Esophagus muscularis mucosa (tissue), 4 donors: ENCODE measurements at regions not wholly inside any gene's neighbourhood (a gene's known extent, or its start where the extent isn't known, plus 50 kb on each side); places are given as distances from the start of the nearest gene placed in this dataset.

Experiments
- DNase-seq: peaks from one replicate; pipeline ENCODE4 v3.0.0-alpha.2; 2017; ENCODE audit errors: extremely low spot score
- H3K27ac ChIP-seq, 4 donors: fragments of 200-600 bp; sonication (generic); replicated peaks in 1 of 4; 1 replicate in 3 of 4; 2 replicates in 1 of 4; pipeline ENCODE4 v1.5.1; 2016 to 2019; ENCODE audit warnings: mild to moderate bottlenecking in 1 of 4
- H3K27me3 ChIP-seq, 4 donors: fragments of 200-600 bp; sonication (generic); one replicate each; pipeline versions ENCODE4 v1.5.1 to v1.6.0; 2016 to 2019
- H3K36me3 ChIP-seq, 4 donors: fragments of 200-600 bp; sonication (generic); one replicate each; pipeline ENCODE4 v1.5.1; 2016 to 2019
- H3K4me1 ChIP-seq, 4 donors: fragments of 200-600 bp; sonication (generic); one replicate each; pipeline ENCODE4 v1.5.1; 2016 to 2019
- H3K4me3 ChIP-seq, 4 donors: fragments of 200-600 bp; sonication (generic); 1 replicate in 2 of 4; 2 replicates in 2 of 4; pipeline ENCODE4 v1.5.1; 2016 to 2019; ENCODE audit warnings: mild to moderate bottlenecking in 4 of 4, moderate library complexity in 1 of 4
- H3K9me3 ChIP-seq, 4 donors: fragments of 200-600 bp; sonication (generic); 1 replicate in 3 of 4; 2 replicates in 1 of 4; pipeline ENCODE4 v1.5.1; 2016 to 2019
- EP300 ChIP-seq: sonication (generic); formaldehyde crosslinking; IDR thresholded peaks from one replicate; pipeline ENCODE4 v1.6.1; 2017; ENCODE audit warnings: antibody characterized with exemption
- POLR2A ChIP-seq: fragments of 450-650 bp; IDR thresholded peaks from one replicate; pipeline ENCODE4 v1.6.1; 2017; ENCODE audit warnings: antibody characterized with exemption, moderate library complexity, mild to moderate bottlenecking, low read depth
- POLR2AphosphoS5 ChIP-seq, 2 donors: sonication (generic); formaldehyde crosslinking; IDR thresholded peaks; one replicate each; pipeline ENCODE4 v1.6.1; 2017; ENCODE audit warnings: antibody characterized with exemption in 2 of 2
- WGBS: methylation state at CpG from one replicate; pipeline ENCODE4 v1.1.5; 2018; 5-methylcytosine and 5-hydroxymethylcytosine counted together
- intact Hi-C: fragments of 100-400 bp; cut with DNase I; formaldehyde crosslinking; loops from one replicate; pipeline ENCODE4 v1.15.1; 2023
- small RNA-seq, 3 donors: library from RNA; depleted of rRNA; stranded (forward); fragments of <200 nt; gene quantifications; one replicate each; pipeline ENCODE3, GENCODE V24; 2016
- TF ChIP-seq, protein P1 (sequence below), 3 experiments: fragments of 200-600 bp in 2 of 3; fragments of 450-650 bp in 1 of 3; sonication (generic) in 2 of 3; IDR thresholded peaks; one replicate each; pipeline ENCODE4 v1.5.1; 2017 to 2019; ENCODE audit warnings: antibody characterized with exemption in 3 of 3, mild to moderate bottlenecking in 2 of 3, moderate library complexity in 1 of 3

DNA sequence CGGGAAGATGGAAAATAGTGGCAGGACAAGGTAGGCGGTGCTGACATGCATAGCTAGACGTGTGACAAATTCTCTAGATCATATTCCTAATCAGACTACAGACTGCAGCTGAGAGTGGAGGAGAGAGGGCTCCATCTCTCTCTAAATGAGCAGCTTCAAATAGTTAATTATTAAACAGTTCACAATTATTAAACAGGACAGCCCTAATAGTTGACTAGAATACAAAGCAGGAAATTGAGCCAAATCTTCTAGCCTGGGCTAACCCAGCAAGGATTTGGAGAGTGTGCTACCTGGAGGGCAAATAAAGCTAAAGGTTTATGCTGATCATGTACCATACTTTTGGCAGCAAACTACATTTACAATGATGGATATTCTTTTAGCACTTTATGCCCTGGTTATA is 54.4 kb upstream of the CWC22 start:
- intact Hi-C loops = no loop called here
- TF ChIP-seq, protein P1, sequence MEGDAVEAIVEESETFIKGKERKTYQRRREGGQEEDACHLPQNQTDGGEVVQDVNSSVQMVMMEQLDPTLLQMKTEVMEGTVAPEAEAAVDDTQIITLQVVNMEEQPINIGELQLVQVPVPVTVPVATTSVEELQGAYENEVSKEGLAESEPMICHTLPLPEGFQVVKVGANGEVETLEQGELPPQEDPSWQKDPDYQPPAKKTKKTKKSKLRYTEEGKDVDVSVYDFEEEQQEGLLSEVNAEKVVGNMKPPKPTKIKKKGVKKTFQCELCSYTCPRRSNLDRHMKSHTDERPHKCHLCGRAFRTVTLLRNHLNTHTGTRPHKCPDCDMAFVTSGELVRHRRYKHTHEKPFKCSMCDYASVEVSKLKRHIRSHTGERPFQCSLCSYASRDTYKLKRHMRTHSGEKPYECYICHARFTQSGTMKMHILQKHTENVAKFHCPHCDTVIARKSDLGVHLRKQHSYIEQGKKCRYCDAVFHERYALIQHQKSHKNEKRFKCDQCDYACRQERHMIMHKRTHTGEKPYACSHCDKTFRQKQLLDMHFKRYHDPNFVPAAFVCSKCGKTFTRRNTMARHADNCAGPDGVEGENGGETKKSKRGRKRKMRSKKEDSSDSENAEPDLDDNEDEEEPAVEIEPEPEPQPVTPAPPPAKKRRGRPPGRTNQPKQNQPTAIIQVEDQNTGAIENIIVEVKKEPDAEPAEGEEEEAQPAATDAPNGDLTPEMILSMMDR (IDR thresholded peaks at IDR 0.05) = no peak
- TF ChIP-seq POLR2A (no peak), EP300 (no peak), POLR2AphosphoS5 (IDR thresholded peaks at IDR 0.05) (no peak)
- WGBS = 97% methylated on average over 3 of the region's 3 CpGs

DNA sequence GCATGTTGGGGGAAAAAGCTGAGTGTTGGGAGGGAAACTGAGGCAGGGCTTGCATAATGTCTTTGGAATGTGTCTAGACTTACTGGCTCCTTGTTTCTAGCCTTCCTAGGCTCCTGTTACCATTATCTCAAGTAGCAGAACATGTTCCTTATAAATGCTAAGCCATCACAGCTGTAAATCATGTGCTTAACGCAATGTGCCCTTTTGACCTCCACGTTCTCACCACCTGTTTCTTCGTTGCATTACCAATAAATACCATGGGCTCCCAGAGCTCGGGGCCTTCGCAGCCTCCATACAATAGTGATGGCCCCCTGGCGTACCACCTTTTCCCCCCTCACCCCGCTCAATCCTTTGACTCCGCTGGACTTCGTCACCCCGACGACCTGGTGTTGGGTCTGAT is 54.0 kb upstream of the CWC22 start:
- Histone ChIP-seq H3K4me1 (peaks cover 0 to 10% (median 0%) of the 10 kb centered on the region in 4 donors), H3K4me3 (no peak overlapping the region), H3K36me3 (no peaks in the 10 kb centered on the region), H3K9me3 (no peaks in the 10 kb centered on the region), H3K27ac (no peak overlapping the region), H3K27me3 (no peaks in the 10 kb centered on the region)
- 89% methylated on average over 11 of the region's 11 CpGs for WGBS
- no peak for DNase-seq
- no peak for TF ChIP-seq POLR2A
- TF ChIP-seq POLR2AphosphoS5 (IDR thresholded peaks at IDR 0.05) = no peak
- TF ChIP-seq, protein P1 (IDR thresholded peaks at IDR 0.05) = no peak
- no peak for TF ChIP-seq EP300
- intact Hi-C loops = no loop called here

More for the DNA sequence above, 54.4 kb upstream of the CWC22 start:
- no peaks in the 10 kb centered on the region for H3K36me3 ChIP-seq
- H3K27me3 ChIP-seq = no peaks in the 10 kb centered on the region
- no peak overlapping the region for H3K4me3 ChIP-seq
- DNase-seq = no peak
- H3K9me3 ChIP-seq = no peaks in the 10 kb centered on the region
- H3K4me1 ChIP-seq = peaks cover 0 to 10% (median 0%) of the 10 kb centered on the region in 4 donors
- no peak overlapping the region for H3K27ac ChIP-seq

DNA sequence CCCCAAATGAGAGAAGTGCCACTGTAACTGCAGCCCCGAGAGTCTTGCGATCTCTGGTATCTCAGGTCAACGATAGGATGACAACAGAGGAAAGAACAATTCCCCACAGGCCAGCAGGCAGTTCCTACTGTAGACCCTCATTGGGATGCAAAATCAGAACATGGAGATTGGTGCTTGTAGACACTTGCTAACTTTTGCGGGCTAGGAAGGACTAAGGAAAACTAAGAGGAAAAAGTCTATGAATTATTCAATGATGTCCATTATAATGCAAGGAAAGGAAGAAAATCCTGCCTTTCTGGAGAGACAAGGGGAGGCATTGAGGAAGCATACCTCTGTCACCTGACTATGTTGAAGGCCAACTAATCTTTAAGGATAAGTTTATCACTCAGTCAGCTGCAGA is 51.9 kb upstream of the CWC22 start:
- Histone ChIP-seq H3K4me3 (no peak overlapping the region), H3K9me3 (no peaks in the 10 kb centered on the region), H3K4me1 (peaks cover 0 to 9% (median 0%) of the 10 kb centered on the region in 4 donors), H3K27me3 (no peaks in the 10 kb centered on the region), H3K27ac (no peak overlapping the region), H3K36me3 (no peaks in the 10 kb centered on the region)
- intact Hi-C loops = no loop called here
- no peak for DNase-seq
- no peak for TF ChIP-seq EP300
- 93% methylated on average over 4 of the region's 4 CpGs for WGBS

DNA sequence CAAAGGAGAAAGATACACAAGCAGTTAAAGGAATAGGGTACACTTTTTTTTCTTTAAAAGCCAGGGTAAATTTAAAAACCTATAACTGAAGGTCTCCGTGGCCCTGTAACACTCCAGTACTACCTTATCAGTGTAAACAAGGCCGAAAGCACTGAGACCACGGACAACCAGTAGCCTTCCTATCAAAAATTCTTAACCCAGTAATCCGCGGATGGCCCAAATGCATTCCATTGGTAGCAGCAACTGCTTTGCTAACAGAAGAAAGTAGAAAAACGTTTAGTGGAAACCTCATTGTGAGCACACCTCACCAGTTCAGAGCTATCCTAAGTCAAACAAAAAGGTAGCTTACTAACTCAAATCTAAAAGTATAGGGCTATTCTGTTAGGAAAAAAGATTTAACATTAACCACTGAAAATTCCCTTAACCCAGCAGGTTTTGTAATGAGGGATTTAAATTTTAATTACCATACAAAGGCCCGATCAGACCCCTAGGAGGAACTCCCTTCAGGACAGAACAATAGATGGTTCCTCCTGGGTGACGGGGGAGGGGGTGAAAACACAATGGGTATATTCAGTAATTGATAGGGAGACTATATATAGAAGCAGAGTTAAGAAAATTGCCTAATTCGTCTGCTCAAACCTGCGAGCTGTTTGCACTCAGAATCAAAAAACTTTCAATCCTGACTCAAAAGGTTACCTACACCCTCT is 50.8 kb upstream of the CWC22 start:
- Histone ChIP-seq H3K4me1 (no peaks in the 10 kb centered on the region), H3K27me3 (no peaks in the 10 kb centered on the region), H3K4me3 (no peak overlapping the region), H3K9me3 (no peaks in the 10 kb centered on the region), H3K36me3 (no peaks in the 10 kb centered on the region), H3K27ac (no peak overlapping the region)
- 88% methylated on average over 10 of the region's 10 CpGs for WGBS
- TF ChIP-seq POLR2A (no peak), POLR2AphosphoS5 (IDR thresholded peaks at IDR 0.05) (no peak), EP300 (no peak)
- TF ChIP-seq, protein P1 (IDR thresholded peaks at IDR 0.05) = no peak
- DNase-seq = no peak
- intact Hi-C loops = no loop called here

Small RNA genes in the stretch of these regions (small RNA-seq; reads per million reads assigned to genes)
- gene AC012669.1 = 0 reads per million in 3 donors
